ENCODE measurements at regions not wholly inside any gene's neighbourhood (a gene's known extent, or its start where the extent isn't known, plus 50 kb on each side); places are given as distances from the start of the nearest gene placed in this dataset.

GRCh38 chr3:14019459-14019858 lies 105.2 kb downstream of the CHCHD4 start:
- intact Hi-C loops (cut with micrococcal nuclease; ENCODE audit: unreplicated experiment) = no loop called here
- no peak for TF ChIP-seq CTCF (IDR thresholded peaks at IDR 0.05; ENCODE audit: unreplicated experiment)
- BruUV-seq (replicated peaks) = no TSS peak
- DNase-seq = no peak
- Mint-ChIP-seq H3K4me3 (ENCODE audit: low read depth, unreplicated experiment) (no peak overlapping the region), H3K36me3 (ENCODE audit: insufficient read depth, unreplicated experiment) (no peaks in the 10 kb centered on the region), H3K27ac (ENCODE audit: unreplicated experiment) (no peak overlapping the region), H3K27me3 (ENCODE audit: unreplicated experiment) (no peaks in the 10 kb centered on the region), H3K9me3 (ENCODE audit: low read depth, unreplicated experiment) (peaks cover 10% of the 10 kb centered on the region), H3K4me1 (ENCODE audit: low read depth, unreplicated experiment) (peaks cover 10% of the 10 kb centered on the region)
- CTCF ChIA-PET = no interaction called here

- CTCF ChIA-PET = interaction anchor here (0.6 kb wide), 1 partner anchor 13 kb away, joined by 3 read pairs; no protein-coding TSS in a partner anchor
- TF ChIP-seq CTCF (IDR thresholded peaks at IDR 0.05; ENCODE audit: unreplicated experiment) = no peak
- peak overlapping the region; percentile 61 for H3K27ac Mint-ChIP-seq (ENCODE audit: unreplicated experiment)
- H3K4me1 Mint-ChIP-seq (ENCODE audit: low read depth, unreplicated experiment) = peaks cover 10% of the 10 kb centered on the region
- H3K36me3 Mint-ChIP-seq (ENCODE audit: insufficient read depth, unreplicated experiment) = no peaks in the 10 kb centered on the region
- H3K4me3 Mint-ChIP-seq (ENCODE audit: low read depth, unreplicated experiment) = no peak overlapping the region
- intact Hi-C loops (cut with micrococcal nuclease; ENCODE audit: unreplicated experiment) = loop anchor here (1.0 kb wide), 1 partner anchor 8 kb away; no protein-coding TSS in a partner anchor
- H3K27me3 Mint-ChIP-seq (ENCODE audit: unreplicated experiment) = no peaks in the 10 kb centered on the region
- H3K9me3 Mint-ChIP-seq (ENCODE audit: low read depth, unreplicated experiment) = peaks cover 12% of the 10 kb centered on the region
- BruUV-seq (replicated peaks) = no TSS peak
- peak; percentile 73 for DNase-seq
These were observed 107.7 kb downstream of the CHCHD4 start for GRCh38 chr3:14016900-14017475.

GRCh38 chr3:14007006-14007405 lies 117.7 kb downstream of the CHCHD4 start:
- H3K36me3 Mint-ChIP-seq (ENCODE audit: insufficient read depth, unreplicated experiment) = no peaks in the 10 kb centered on the region
- no peak for DNase-seq
- TF ChIP-seq CTCF (IDR thresholded peaks at IDR 0.05; ENCODE audit: unreplicated experiment) = no peak
- no peaks in the 10 kb centered on the region for H3K27me3 Mint-ChIP-seq (ENCODE audit: unreplicated experiment)
- intact Hi-C loops (cut with micrococcal nuclease; ENCODE audit: unreplicated experiment) = no loop called here
- CTCF ChIA-PET = no interaction called here
- H3K4me1 Mint-ChIP-seq (ENCODE audit: low read depth, unreplicated experiment) = peaks cover 24% of the 10 kb centered on the region
- no peak overlapping the region for H3K27ac Mint-ChIP-seq (ENCODE audit: unreplicated experiment)
- BruUV-seq (replicated peaks) = no TSS peak
- no peaks in the 10 kb centered on the region for H3K9me3 Mint-ChIP-seq (ENCODE audit: low read depth, unreplicated experiment)
- no peak overlapping the region for H3K4me3 Mint-ChIP-seq (ENCODE audit: low read depth, unreplicated experiment)

GRCh38 chr3:14001136-14001535 lies 121.3 kb upstream of the WNT7A start:
- no peaks in the 10 kb centered on the region for H3K9me3 Mint-ChIP-seq (ENCODE audit: low read depth, unreplicated experiment)
- H3K27ac Mint-ChIP-seq (ENCODE audit: unreplicated experiment) = no peak overlapping the region
- no peak overlapping the region for H3K4me3 Mint-ChIP-seq (ENCODE audit: low read depth, unreplicated experiment)
- H3K4me1 Mint-ChIP-seq (ENCODE audit: low read depth, unreplicated experiment) = peaks cover 9% of the 10 kb centered on the region
- no peaks in the 10 kb centered on the region for H3K36me3 Mint-ChIP-seq (ENCODE audit: insufficient read depth, unreplicated experiment)
- no peak for DNase-seq
- no TSS peak for BruUV-seq (replicated peaks)
- CTCF ChIA-PET = no interaction called here
- TF ChIP-seq CTCF (IDR thresholded peaks at IDR 0.05; ENCODE audit: unreplicated experiment) = no peak
- H3K27me3 Mint-ChIP-seq (ENCODE audit: unreplicated experiment) = no peaks in the 10 kb centered on the region
- intact Hi-C loops (cut with micrococcal nuclease; ENCODE audit: unreplicated experiment) = no loop called here
